Endothelial cell of hepatic sinusoid (primary cell): ENCODE measurements at regions not wholly inside any gene's neighbourhood (a gene's known extent, or its start where the extent isn't known, plus 50 kb on each side); places are given as distances from the start of the nearest gene placed in this dataset.
"Not testable (repeated sequence)": the region's sequence is repeated elsewhere in the genome, so short reads cannot be mapped to it uniquely, and the experiment has no call there.

Experiments used
- in situ Hi-C: cut with HindIII; loops from 2 replicates; pipeline ENCODE4 v1.10.0; 2017; ENCODE audit warnings: low sequenced_read_pairs

DNA sequence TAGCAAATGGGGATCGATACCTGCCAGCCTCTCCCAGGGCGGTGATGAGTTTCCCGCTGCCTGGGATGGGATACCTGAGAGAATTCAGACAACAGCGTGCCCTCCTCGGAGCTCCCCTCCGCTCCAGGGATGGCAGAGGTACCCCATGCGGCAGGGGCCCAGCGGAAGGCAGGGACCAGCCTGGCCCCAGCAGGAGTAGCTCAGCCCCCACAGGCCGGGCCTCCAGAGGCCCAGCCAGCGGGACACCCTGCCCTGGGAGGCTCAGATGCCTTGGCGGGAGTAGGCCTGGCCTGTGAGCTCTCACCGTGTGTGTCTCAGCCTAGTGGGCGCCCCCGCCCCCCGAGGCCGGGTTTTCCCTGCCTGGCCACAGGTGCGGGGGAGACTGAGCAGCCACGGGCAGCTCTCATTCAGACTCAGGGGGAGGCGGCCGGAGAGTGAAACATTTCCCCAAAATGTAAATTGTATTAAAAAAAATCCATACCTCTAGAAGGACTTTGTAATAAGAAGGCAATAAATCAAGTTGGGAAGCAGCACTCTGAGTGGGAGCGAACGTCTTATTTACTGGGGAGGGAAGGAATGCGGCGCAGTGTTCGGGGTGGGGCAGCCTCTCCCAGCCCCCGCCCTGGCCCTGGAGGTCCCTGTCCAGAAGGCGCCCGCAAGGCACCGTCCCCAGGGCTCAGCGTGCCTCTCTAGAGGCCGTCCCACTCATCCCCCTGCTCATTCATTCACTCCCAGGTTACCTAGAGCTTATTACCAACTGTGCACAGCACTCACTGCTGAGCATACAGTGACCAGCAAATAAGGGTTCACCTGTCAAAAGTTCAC, 888.0 kb downstream of the BRD1 start:
- in situ Hi-C loops, result no loop called here

DNA sequence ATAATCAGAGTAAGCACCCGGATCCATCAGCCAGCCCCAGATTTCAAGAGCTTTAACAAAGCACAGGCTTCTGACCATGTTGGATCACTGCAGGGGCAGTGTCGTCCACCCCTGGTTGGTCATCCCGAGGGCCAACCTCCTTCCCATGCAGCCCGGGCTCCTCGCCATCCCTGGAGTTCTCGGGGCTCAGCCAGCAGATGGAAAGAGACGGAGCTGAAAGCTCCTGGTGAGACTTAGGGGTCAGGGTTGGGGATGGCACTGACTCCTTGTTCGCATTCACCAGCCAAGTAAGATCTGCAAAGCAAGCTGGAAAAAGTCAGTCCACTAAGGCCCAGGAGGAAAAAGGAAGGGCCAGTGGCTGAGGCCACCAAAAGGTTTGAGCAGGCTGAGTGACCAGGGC, 888.9 kb downstream of the BRD1 start:
- in situ Hi-C loops, result no loop called here

DNA sequence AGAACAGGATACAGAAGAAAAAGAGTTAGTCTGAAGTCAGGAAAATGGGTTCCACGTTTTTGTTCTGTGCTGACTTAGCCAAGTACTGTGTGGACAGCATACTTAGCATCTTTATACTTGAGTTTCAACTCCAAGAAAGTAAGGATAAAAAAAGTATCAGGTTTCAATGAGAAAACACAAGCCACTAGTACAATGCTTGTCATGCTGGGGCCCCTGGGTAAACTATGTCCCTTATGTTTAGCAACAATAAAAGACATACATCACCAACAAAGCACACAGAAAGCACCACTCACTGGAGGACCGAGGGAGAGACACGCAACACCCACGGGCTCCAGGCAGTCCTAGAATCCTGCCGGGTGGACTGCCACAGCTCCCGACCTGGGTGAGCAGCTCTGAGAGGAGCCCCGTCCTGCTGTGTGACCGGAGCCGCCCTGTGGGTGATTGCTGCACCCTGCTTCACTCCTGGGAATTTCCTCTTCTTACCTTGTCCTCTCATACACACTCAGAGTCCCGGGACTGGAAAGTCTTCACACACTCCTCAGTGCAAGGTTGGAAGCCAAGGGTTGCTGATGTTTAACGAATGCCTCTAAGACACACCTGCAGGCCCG, 890.5 kb downstream of the BRD1 start:
- in situ Hi-C loops, result no loop called here

- in situ Hi-C loops, result no loop called here
These were observed 891.3 kb downstream of the BRD1 start for GRCh38 chr22:48936391-48936790.

DNA sequence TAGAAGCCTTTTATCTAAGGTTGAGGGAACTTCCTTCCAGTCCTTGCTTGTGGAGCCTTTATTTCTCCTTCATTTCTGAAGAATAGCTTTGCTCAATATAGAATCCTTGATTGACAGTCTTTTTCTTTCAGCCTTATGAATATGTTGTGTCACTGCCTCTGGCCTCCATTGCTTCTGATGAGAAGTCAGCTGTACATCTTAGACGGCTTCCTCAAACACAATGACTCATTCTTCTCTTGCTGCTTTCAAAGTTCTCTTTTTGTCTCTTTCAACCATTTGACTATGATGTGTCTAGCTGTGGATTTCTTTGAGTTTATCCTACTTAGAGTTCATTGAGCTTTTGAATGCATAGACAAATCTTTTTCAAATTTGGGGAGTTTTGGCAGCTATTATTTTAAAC, 893.2 kb downstream of the BRD1 start:
- in situ Hi-C loops, result no loop called here

- in situ Hi-C loops, result no loop called here
These were observed 896.2 kb downstream of the BRD1 start for GRCh38 chr22:48931452-48931851.

GRCh38 chr22:48929276-48929790, 898.3 kb downstream of the BRD1 start:
- in situ Hi-C loops, result no loop called here

DNA sequence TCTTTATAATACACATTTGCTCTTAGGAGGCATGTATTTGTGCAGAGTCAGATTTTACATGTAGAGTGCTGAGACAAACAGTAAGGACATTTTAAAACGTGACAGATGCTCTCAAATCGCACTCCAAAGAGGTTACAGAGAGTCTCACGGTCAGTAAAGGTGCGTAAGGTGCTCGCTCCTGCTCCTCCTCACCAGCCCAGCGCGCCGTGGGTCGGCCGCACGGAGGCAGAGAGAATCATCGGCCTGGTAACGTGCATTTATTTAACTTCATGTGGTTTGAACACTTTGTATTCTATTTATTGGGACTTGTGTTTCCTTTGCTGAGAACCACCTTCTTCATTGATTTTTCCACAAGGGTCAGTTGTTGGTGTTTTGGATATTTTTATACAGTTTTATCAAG, 900.1 kb downstream of the BRD1 start:
- in situ Hi-C loops, result no loop called here

DNA sequence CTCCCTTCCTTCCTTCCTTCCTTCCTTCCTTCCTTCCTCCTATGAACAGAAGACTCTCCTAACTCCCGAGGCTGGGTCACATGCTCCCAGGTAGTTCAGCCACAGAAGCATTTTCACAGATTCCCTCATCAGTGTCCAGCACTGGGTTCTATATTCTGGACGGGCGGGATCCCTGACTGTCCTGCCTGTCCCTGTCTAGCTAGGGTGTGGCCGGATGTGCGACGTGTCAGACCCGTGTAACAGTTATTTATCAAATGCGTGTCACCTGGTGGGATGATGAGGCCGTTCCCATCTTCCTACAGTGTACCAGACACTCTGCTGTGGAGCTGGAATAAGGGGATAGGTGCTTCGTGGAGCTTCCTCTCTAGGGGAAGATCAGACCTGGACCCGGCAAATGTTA, 901.0 kb downstream of the BRD1 start:
- in situ Hi-C loops, result no loop called here

DNA sequence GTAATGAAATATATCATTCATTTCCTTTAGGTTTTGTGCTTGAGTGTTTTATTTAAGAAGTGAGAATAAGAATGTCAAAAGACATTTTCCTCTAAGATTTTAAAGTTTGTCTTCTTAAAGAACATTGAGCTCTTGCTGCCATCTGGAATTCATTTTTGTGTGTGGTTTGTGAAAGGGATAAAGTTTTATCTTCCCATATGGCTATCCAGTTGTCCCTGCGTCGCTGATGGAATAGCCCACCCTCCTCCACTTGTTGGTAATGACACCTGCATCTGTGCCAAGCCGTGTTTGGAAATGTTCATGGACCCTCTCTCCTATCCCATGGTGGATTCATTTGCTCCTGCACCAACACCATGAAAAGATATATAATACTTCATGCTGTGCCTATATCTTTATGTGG, 901.5 kb downstream of the BRD1 start:
- in situ Hi-C loops, result no loop called here

DNA sequence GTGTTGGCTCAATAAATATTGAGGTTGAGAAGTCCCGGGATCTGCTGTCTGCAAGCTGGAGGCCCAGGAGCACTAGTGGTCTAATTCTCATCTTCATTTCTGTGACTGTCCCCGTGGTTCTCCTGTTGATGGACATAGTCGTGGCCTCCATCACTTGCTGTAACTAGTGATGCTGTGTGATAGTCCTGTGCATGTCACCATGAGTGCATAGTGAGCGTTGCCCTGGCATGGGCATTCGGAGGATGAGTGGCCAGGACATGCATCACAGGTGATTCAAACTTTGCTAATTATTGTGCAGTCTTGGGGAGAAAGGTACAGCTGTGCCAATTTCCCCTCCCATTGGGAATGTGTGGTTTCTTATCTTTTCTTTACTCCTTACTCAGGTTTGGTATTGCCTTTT, 902.2 kb downstream of the BRD1 start:
- in situ Hi-C loops, result no loop called here

DNA sequence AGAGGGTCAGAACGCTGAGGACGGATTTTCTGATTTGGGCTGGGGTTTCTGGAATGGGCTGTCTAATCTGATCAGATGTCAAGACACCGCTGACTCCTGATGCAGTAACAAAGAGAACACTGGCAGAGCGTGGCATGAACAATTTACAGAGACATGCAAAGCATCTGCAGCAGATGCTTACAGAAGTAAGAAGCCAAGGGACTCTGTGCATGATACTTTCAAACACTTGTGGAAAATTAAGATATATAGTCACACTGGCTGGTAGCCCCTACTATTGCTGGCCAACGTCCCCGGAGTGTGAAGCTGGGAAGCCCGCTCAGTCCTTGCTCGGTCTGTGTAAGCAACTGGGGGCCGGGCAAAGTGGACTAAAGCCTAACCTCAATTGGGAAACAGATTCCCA, 903.7 kb downstream of the BRD1 start:
- in situ Hi-C loops, result no loop called here

DNA sequence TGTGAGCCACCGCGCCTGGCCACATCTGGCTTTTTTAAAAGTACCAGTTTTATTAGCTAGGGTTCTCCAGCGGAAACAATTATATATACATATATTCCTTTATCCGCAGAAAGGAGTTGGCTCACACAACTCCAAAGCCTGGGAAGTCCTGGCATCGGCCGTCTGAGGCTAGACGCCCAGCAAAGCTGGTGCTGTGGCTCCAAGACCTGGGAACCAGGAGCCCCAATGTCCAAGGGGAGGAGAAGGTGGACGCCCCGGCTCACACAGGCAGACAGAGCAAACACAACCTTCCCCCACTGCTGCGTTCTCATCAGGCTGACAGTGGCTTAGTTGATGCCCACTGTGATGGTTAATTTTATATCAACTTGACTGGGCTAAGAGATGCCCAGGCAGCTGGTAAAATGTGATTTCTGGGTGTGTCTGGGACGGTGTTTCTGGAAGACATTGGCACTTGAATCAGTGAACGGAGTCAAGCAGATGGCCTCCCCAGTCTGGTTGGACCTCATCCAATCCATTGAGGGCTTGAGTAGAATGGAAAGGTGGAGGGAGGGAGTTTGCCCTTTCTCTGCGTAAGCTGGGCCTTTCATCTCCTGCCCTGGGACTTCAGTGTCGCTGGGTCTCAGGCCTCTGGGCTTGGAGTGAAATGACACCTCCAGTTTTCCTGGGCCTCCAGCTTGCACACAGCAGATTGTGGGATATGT, 904.4 kb downstream of the BRD1 start:
- in situ Hi-C loops, result no loop called here

- in situ Hi-C loops, result no loop called here
These were observed 906.2 kb downstream of the BRD1 start for GRCh38 chr22:48921411-48921903.

- in situ Hi-C loops, result no loop called here
These were observed 906.9 kb downstream of the BRD1 start for GRCh38 chr22:48920776-48921241.

GRCh38 chr22:48919851-48920589, 907.7 kb downstream of the BRD1 start:
- in situ Hi-C loops, result no loop called here

GRCh38 chr22:48919187-48919590, 908.5 kb downstream of the BRD1 start:
- in situ Hi-C loops, result no loop called here

- in situ Hi-C loops, result no loop called here
These were observed 909.0 kb downstream of the BRD1 start for GRCh38 chr22:48918585-48919186.

DNA sequence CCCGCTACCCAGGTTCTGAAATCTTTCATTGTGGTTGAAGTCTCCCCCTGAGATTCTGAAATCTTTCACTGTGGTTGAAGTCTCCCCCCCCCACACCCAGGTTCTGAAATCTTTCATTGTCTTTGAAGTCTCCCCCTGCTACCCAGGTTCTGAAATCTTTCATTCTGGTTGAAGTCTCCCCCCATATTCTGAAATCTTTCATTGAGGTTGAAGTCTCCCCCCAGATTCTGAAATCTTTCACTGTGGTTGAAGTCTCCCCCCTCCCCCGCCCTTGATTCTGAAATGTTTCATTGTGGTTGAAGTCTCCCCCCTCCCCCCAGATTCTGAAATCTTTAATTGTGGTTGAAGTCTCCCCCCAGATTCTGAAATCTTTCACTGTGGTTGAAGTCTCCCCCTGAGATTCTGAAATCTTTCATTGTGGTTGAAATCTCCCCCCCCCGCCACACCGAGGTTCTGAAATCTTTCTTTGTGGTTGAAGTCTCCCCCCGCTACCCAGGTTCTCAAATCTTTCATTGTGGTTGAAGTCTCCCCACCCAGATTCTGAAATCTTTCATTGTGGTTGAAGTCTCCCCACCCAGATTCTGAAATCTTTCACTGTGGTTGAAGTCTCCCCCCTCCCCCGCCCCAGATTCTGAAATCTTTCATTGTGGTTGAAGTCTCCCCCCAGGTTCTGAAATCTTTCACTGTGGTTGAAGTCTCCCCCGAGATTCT, 915.2 kb downstream of the BRD1 start:
- in situ Hi-C loops, result not testable (repeated sequence)

- in situ Hi-C loops, result not testable (repeated sequence)
These were observed 916.0 kb downstream of the BRD1 start for GRCh38 chr22:48911647-48912046.
